ENCODE measurements at regions not wholly inside any gene's neighbourhood (a gene's known extent, or its start where the extent isn't known, plus 50 kb on each side); places are given as distances from the start of the nearest gene placed in this dataset.

DNA sequence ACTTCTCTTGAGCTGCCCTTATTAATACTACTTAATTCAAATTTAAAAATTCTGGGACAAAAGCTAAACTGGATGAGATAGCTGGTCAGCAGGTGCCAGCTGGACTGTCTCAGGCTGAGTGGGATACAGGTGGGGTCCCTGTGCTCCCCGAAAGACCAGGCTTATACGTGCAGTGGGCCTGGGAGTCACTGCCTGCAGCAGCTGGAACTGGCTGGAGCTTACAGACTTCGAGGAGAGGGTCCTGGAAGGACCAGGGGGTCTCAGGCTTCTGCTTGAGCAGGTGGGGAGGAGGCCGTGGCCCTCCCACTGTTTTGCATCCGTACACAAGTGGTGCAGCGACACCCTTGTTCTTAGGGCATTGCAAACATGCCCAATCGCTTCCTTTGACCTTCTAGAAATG lies 203.7 kb downstream of the GLRX3 start (continued):
- TF ChIP-seq EZH2phosphoT487 (IDR thresholded peaks at IDR 0.05; ENCODE audit: unreplicated experiment) (no peak), POLR2AphosphoS5 (IDR thresholded peaks at IDR 0.05; ENCODE audit: low read depth) (no peak), ZNF331 (CRISPR knock-in tag; IDR thresholded peaks at IDR 0.05; ENCODE audit: low read depth) (no peak), ZNF114 (CRISPR knock-in tag; IDR thresholded peaks at IDR 0.05) (no peak), JUNB (IDR thresholded peaks at IDR 0.05; ENCODE audit: unreplicated experiment) (no peak), STAT1 (IDR thresholded peaks at IDR 0.05; ENCODE audit: unreplicated experiment) (no peak)
- TF ChIP-seq, protein P1, sequence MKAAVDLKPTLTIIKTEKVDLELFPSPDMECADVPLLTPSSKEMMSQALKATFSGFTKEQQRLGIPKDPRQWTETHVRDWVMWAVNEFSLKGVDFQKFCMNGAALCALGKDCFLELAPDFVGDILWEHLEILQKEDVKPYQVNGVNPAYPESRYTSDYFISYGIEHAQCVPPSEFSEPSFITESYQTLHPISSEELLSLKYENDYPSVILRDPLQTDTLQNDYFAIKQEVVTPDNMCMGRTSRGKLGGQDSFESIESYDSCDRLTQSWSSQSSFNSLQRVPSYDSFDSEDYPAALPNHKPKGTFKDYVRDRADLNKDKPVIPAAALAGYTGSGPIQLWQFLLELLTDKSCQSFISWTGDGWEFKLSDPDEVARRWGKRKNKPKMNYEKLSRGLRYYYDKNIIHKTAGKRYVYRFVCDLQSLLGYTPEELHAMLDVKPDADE (IDR thresholded peaks at IDR 0.05) = no peak
- TF ChIP-seq, protein P2, sequence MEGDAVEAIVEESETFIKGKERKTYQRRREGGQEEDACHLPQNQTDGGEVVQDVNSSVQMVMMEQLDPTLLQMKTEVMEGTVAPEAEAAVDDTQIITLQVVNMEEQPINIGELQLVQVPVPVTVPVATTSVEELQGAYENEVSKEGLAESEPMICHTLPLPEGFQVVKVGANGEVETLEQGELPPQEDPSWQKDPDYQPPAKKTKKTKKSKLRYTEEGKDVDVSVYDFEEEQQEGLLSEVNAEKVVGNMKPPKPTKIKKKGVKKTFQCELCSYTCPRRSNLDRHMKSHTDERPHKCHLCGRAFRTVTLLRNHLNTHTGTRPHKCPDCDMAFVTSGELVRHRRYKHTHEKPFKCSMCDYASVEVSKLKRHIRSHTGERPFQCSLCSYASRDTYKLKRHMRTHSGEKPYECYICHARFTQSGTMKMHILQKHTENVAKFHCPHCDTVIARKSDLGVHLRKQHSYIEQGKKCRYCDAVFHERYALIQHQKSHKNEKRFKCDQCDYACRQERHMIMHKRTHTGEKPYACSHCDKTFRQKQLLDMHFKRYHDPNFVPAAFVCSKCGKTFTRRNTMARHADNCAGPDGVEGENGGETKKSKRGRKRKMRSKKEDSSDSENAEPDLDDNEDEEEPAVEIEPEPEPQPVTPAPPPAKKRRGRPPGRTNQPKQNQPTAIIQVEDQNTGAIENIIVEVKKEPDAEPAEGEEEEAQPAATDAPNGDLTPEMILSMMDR (conservative IDR thresholded peaks at IDR 0.05; ENCODE audit: low read depth in 2 of 2) = no peak
- TF ChIP-seq, protein P3, sequence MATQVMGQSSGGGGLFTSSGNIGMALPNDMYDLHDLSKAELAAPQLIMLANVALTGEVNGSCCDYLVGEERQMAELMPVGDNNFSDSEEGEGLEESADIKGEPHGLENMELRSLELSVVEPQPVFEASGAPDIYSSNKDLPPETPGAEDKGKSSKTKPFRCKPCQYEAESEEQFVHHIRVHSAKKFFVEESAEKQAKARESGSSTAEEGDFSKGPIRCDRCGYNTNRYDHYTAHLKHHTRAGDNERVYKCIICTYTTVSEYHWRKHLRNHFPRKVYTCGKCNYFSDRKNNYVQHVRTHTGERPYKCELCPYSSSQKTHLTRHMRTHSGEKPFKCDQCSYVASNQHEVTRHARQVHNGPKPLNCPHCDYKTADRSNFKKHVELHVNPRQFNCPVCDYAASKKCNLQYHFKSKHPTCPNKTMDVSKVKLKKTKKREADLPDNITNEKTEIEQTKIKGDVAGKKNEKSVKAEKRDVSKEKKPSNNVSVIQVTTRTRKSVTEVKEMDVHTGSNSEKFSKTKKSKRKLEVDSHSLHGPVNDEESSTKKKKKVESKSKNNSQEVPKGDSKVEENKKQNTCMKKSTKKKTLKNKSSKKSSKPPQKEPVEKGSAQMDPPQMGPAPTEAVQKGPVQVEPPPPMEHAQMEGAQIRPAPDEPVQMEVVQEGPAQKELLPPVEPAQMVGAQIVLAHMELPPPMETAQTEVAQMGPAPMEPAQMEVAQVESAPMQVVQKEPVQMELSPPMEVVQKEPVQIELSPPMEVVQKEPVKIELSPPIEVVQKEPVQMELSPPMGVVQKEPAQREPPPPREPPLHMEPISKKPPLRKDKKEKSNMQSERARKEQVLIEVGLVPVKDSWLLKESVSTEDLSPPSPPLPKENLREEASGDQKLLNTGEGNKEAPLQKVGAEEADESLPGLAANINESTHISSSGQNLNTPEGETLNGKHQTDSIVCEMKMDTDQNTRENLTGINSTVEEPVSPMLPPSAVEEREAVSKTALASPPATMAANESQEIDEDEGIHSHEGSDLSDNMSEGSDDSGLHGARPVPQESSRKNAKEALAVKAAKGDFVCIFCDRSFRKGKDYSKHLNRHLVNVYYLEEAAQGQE (IDR thresholded peaks at IDR 0.05; ENCODE audit: unreplicated experiment) = no peak

DNA sequence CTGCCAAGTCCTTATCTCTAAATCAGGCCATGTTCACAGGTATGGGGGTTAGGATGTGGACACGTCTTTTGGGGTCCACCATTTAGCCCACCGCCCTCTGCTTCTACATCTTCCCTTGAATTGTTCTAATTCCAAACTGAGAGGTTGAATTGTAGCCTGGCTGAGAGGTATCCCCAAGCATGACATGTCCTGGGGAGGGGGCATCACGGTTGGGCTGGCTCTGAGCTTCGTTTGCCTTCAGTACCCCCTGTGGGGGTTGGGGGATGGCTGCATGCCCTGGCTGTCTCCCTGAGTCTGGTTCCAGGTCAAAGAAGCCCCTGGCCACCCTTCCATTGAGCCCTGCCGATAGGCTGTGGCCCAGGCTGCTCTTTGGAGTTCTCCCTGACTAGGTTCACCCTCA lies 204.6 kb downstream of the GLRX3 start:
- no peaks in the 10 kb centered on the region for H3K4me1 ChIP-seq (ENCODE audit: insufficient read depth)
- 0 out of 2 replicates have a peak, but pooled peaks cover 3% of the 10 kb centered on the region for H3K36me3 ChIP-seq (ENCODE audit: insufficient read depth)
- no peak overlapping the region for H2AFZ ChIP-seq
- ATAC-seq (no peak), DNase-seq (ENCODE audit: low spot score) (no peak)
- H3K36me3 Mint-ChIP-seq (ENCODE audit: low read depth) = peaks cover 42% of the 10 kb centered on the region
- H3K27ac Mint-ChIP-seq = no peak overlapping the region
- no peaks in the 10 kb centered on the region for H4K20me1 ChIP-seq (replicated peaks; ENCODE audit: insufficient read depth)
- TF ChIP-seq POLR2AphosphoS5 (IDR thresholded peaks at IDR 0.05; ENCODE audit: low read depth) = no peak
- TF ChIP-seq EZH2phosphoT487 (IDR thresholded peaks at IDR 0.05; ENCODE audit: unreplicated experiment) = no peak
- TF ChIP-seq, protein P1 (IDR thresholded peaks at IDR 0.05) = no peak
- TF ChIP-seq, protein P3 (IDR thresholded peaks at IDR 0.05; ENCODE audit: unreplicated experiment) = no peak
- no peak for TF ChIP-seq NANOG (IDR thresholded peaks at IDR 0.05; ENCODE audit: borderline replicate concordance)
- TF ChIP-seq, protein P2 (conservative IDR thresholded peaks at IDR 0.05; ENCODE audit: low read depth in 2 of 2) = no peak
- TF ChIP-seq CREB1 (CRISPR knock-in tag; IDR thresholded peaks at IDR 0.05; ENCODE audit: low read depth) = no peak
- no peak for TF ChIP-seq STAT1 (IDR thresholded peaks at IDR 0.05; ENCODE audit: unreplicated experiment)
- TF ChIP-seq ZNF114 (CRISPR knock-in tag; IDR thresholded peaks at IDR 0.05) = no peak
- TF ChIP-seq JUNB (IDR thresholded peaks at IDR 0.05; ENCODE audit: unreplicated experiment) = no peak
- TF ChIP-seq ZNF331 (CRISPR knock-in tag; IDR thresholded peaks at IDR 0.05; ENCODE audit: low read depth) = no peak
- peaks cover 7% of the 10 kb centered on the region for H3K27me3 Mint-ChIP-seq (ENCODE audit: insufficient read depth, low read depth, poor library complexity)
- no peaks in the 10 kb centered on the region for H3F3A ChIP-seq (replicated peaks; ENCODE audit: low read depth)
- no peak overlapping the region for H3K4me3 ChIP-seq
- no peak overlapping the region for H3K4me2 ChIP-seq
- H3K9me3 Mint-ChIP-seq = peaks cover 96% of the 10 kb centered on the region
- H3K27ac ChIP-seq (ENCODE audit: low read depth) = no peak overlapping the region
- no peaks in the 10 kb centered on the region for H3K9me2 ChIP-seq (ENCODE audit: insufficient read depth)
- no peak overlapping the region for H3K4me3 Mint-ChIP-seq
- H3K27me3 ChIP-seq (ENCODE audit: insufficient read depth) = no peaks in the 10 kb centered on the region
- no peaks in the 10 kb centered on the region for H3K4me1 Mint-ChIP-seq
- no peaks in the 10 kb centered on the region for H3K79me2 ChIP-seq (replicated peaks; ENCODE audit: insufficient read depth)

Measured in GM23338 (cell line).